Erythroblast (primary cell): ENCODE measurements at regions not wholly inside any gene's neighbourhood (a gene's known extent, or its start where the extent isn't known, plus 50 kb on each side); places are given as distances from the start of the nearest gene placed in this dataset.

Source experiments
- GATA1 ChIP-seq: IDR thresholded peaks from 2 replicates; pipeline ENCODE4 v1.6.1; 2011; ENCODE audit warnings: low read depth, mild to moderate bottlenecking, control low read depth, low read length, moderate library complexity
- POLR2A ChIP-seq: IDR thresholded peaks from 2 replicates; pipeline ENCODE4 v1.6.1; 2011; ENCODE audit warnings: mild to moderate bottlenecking, low read length

DNA sequence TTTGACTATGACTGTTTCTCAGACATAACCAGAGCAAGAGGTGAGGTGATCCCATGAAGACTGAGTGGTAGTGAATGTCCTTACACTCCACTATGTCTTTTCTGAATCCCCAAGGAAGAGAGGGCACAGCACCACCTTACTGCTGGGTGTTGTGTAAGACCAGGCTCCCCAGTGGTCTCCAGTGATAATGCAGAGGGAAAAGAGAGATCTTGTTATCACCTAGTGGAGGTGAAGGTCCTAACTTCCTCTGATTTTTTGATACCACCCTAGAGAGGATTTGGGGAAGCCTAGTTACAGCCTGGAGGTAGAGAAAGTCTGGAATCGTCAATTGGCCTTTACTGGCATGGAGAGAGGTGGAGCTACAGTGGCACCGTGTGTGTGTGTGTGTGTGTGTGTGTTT is 288.0 kb upstream of the BCHE start:
- TF ChIP-seq POLR2A (no peak), GATA1 (no peak)
